ENCODE measurements at regions not wholly inside any gene's neighbourhood (a gene's known extent, or its start where the extent isn't known, plus 50 kb on each side); places are given as distances from the start of the nearest gene placed in this dataset.
"Not testable (repeated sequence)": the region's sequence is repeated elsewhere in the genome, so short reads cannot be mapped to it uniquely, and the experiment has no call there.

DNA sequence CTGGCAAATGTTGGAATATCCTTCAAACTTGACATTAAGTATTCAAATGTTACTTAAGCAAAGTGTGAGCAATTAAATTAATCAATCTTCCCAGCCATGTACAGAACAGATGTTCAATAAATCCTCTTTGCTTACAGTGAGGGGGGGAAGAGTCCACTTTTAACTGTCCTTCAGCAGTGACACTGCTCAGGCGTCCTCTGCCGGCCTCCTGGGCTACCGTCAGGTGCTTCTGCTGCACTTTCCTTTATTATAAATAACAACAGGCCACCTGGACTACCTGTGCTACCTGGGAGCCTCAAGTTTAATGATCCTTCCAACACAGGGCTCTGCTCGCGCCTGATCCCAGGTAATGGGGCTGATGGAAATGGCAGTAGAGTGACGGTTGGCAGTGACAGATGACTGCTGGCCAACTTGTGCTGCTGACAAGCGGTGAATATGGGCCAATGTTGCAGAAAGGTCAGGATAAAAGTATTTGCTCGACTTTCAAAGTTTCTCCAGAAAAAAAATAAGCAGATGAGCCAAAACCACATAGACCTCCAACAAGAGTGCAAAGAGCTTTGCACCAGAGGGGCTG, 460.0 kb upstream of the ZNF507 start:
- DNase-seq (ENCODE audit: low read depth), result no peak

- DNase-seq (ENCODE audit: low read depth), result no peak
Observed at GRCh38 chr19:31890230-31890629, 455.2 kb upstream of the ZNF507 start.

DNA sequence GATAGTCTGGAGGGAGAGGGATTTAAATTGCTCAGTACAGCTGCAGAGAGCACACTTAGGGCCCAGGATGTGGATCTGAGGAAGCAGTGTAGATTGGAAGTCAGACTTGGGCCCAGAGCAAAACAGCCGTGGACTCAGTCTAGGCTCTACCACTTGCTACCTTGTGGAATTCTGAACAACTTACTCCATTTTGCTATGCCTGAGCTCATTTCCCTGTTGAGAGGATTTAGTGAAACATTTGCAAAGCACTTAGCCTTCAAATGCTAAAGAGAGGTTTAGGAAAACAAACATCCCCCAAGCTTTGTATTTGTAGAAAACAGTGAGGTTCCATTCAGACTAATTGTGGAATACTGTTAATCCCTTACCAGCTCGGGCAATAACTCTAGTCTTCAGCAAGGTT, 453.4 kb upstream of the ZNF507 start:
- DNase-seq (ENCODE audit: low read depth), result no peak

DNA sequence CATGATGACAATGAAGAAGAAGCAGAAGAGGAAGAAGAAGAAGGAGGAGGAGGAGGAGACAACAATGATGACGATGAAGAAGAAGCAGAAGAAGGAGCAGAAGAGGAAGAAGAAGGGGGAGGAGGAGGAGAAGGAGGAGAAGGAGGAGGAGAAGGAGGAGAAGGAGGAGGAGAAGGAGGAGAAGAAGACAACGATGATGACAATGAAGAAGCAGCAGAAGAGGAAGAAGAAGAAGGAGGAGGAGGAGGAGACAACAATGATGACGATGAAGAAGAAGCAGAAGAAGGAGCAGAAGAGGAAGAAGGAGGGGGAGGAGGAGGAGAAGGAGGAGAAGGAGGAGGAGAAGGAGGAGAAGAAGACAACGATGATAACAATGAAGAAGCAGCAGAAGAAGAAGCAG, 451.9 kb upstream of the ZNF507 start:
- not testable (repeated sequence) for DNase-seq (ENCODE audit: low read depth)

- no peak for DNase-seq (ENCODE audit: low read depth)
Observed at GRCh38 chr19:31894451-31894850, 451.0 kb upstream of the ZNF507 start.

DNA sequence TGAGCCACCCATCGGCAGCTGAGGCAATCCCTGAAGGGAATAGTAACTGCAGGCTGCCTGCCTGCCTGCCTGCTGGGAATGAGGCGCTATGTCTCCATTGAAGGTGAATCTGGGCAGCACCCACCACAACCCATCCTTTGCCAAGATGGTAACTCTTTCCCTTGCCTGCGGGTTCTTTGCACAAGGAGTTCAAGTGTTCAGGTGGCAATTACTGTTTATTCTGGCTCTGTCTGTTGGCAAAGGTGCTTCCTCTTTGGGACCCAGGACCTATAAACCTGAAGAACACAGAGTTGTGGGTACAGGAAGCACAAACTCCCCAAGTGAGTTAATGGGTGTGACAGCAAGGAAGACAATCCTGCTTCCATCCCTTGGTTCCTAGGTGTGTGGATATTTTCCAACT, 448.1 kb upstream of the ZNF507 start:
- DNase-seq (ENCODE audit: low read depth), result no peak

DNA sequence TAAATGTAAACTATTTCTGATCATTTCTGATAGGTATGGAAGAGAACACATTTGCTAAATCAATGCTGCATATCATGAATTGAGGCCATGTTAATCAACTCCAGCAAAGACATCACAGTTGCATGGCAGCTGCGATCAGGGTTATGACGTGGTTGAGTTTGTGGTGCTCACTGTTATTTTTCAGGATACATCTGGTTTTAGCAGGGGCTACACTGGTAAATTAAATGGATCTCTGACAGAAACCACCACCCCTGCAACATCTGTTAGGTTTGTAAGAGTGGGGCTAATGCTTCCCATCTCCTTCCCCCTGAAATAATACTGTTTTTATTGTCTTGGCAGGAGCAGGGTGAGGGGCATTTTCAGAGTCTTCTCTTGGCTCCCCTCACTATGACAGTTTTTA, 444.4 kb upstream of the ZNF507 start:
- DNase-seq (ENCODE audit: low read depth), result no peak

DNA sequence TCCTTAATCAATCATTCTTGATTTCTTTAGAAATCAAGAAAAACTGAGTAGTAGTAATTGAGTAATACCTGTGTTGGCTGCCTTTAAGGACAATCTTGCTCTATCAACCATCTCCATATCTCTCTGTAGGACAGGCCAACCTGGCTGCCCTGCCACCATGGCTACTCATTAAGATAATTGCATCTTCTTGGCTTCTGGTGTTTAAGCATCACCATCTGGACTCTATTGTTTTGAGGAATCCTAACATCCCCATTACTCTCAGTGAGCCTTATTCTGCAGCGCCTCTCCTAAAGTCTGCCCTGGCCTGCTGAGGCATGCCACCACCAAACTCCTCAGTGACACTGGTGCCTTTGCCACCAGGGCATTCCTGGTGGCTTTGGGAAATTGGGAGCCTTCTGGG, 442.6 kb upstream of the ZNF507 start:
- no peak for DNase-seq (ENCODE audit: low read depth)

DNA sequence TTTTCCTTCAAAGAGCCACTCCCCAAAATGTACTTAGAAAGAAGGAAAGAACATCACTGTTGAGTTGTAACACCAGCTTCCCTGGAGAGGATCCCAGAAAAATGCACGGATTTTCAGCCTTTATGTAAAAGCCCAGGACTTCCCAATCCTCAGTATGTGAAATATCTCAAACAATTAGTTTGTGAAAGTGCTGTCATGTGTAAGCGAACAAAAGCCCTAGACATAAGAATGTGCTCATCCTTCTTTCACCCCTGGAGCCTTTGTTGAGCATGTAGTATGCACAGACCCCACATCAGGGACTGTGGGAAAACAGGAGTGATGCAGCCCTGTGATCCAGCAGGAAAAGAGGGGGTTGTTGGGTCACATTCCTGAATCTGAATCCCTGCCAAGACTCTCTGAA, 441.4 kb upstream of the ZNF507 start:
- DNase-seq (ENCODE audit: low read depth), result no peak

- no peak for DNase-seq (ENCODE audit: low read depth)
Observed at GRCh38 chr19:31906111-31906871, 439.1 kb upstream of the ZNF507 start.

DNA sequence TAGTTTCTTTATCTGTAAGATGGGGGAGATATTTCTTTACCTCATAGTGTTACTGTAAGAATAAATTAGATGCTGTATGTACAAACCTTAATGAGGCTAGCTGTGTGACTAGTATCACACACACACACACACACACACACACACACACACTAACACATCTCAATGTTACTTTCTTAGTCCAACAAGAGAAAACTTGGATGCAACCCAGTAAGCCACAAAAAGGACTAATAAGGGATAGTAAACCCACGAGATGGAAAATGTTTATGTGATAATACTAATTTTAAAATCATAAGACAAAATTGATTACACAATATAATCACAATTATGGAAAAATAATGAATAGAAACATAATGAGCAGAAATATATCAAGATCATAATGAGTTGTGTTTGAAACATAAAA, 437.7 kb upstream of the ZNF507 start:
- DNase-seq (ENCODE audit: low read depth), result no peak

GRCh38 chr19:31908080-31908479, 437.3 kb upstream of the ZNF507 start:
- no peak for DNase-seq (ENCODE audit: low read depth)

- DNase-seq (ENCODE audit: low read depth), result no peak
Observed at GRCh38 chr19:31908496-31909225, 436.7 kb upstream of the ZNF507 start.

DNA sequence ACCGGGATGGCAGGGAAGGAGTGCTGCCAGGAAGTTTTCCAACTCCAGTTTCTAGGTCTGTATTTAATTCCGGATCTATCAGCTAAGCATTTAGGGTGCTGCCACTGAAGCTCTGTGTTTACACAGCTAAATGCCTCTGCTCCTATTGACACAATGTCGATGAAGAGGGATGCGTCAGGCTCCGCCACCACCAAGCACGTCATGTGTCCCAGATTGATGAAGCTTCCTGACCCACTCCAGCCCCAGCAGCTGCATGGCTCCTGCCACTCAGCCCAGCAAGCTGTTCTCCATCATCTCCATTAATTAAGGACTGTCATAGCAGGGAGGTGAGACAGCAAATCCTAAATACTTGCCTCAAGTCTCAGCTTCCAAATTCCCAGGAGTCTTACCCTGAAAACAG, 435.2 kb upstream of the ZNF507 start:
- no peak for DNase-seq (ENCODE audit: low read depth)

GRCh38 chr19:31911577-31911976, 433.8 kb upstream of the ZNF507 start:
- DNase-seq (ENCODE audit: low read depth), result no peak

DNA sequence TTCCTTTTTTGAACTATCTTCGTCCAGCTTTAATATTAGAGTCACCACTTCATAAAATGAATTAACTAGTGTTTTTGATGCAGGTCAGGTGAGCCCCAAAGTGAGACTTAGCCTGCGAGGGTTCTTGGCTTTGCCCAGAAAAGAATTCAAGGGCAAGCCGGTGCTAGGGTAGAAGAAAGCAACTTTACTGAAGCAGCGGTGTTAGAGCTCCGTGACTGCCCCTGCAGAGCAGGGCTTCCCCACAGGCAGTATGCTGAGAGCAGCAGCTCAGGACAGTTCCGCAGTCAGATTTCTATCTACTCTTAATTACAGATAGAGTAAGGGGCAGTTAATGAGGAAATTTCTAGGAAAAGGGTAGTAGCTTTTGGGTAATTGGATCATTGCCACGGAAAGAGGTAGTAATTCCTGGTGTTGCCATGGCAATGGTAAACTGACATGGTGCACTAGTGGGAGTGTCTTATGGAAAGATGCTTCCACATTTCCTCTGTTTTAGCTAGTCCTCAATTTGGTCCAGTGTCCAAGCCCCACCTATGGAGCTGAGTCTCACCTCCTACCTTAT, 432.2 kb upstream of the ZNF507 start:
- DNase-seq (ENCODE audit: low read depth), result no peak

DNA sequence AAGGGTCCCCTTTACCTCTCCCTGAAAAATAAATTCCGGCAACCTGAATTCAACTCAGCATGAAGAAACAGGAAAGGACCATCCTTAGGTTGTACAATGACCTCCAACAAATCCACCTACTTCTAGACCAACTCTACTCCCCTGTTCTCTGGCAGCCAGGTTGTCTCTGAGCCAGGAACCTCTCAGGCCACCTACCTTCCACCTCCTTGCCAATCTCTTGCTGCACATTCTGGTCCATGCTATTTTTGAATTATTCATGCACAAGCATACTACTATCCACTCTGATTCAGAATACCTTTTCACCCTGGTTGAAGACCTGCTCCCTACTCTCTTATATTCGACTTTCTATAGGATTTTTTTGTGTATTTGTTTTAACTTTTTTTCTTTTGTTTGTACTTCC, 415.0 kb upstream of the ZNF507 start:
- DNase-seq (ENCODE audit: low read depth), result no peak

DNA sequence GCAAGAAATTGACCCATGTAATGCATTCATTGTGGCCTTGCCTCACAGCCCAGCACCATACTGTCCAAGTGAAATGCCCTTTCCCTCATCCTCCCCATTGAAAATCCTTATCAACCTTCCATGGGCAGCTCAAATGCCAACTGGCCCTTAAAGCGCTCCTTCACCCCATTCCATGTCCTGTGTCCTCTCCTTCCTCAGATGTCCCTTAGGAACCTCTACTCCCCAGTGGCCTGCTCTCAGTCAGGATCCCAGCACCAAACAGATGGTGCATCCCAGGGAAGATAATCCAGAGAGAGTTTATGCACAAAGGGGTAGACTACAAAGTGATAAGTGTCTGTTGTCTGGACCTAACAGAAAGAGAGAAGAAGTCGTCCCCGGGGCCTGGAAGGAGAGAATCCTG, 407.4 kb upstream of the ZNF507 start:
- DNase-seq (ENCODE audit: low read depth), result no peak

DNA sequence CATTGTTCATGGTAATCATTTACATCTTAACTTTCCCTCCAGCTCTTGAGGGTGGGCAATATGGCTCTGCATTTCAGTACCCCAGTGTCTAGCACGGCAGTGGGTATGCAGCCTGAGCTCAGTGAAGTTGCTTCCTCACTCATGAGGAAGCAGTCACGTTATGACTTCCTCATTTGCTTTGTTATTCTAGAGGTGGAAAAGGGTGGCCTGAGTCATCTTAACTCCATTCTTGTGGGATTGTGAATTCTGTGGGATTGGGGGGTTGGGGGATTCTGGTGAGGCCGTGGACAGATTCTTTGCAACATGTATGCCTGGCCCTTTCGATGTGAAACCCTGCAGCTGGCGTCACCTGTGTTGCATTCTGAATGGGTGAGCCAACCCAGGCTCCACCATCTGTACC, 406.7 kb upstream of the ZNF507 start:
- DNase-seq (ENCODE audit: low read depth), result no peak

DNA sequence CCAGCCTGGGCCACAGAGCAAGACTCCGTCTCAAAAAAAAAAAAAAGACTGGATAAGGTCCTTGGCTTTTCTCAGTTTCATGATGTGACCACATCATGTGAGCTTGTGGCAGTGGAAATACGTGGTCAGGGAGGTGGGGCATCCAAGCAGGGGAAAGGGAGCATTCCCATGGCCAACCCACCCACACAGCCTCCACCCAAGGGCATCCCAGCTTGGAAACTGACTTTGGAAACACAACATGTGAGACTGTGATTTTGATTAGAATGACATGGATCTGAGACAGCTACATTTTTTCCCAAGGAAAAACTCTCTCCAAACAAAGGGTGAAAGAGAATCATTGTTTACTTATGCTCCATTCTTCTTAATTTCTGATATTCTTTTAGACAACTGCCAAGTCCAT, 405.0 kb upstream of the ZNF507 start:
- no peak for DNase-seq (ENCODE audit: low read depth)

- DNase-seq (ENCODE audit: low read depth), result no peak
Observed at GRCh38 chr19:31943191-31943661, 402.2 kb upstream of the ZNF507 start.

DNA sequence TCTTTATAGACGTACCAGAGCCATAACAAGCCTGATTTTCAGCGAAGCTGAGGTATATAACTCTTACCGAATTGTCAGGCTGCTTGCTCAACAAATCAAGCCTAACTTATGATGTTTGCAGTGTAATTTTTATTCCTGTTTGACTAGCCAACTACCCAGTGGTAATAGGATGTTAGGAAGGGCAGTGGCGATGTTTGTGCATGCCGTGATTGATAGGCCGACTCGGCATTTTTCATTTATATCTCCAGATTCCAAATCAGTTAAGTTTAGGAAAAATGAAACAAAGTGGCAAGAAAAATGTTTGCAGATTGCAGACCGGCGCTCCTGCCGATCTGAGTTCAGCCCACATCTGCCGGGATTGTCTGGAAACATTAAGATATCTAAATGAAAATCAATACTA, 401.6 kb upstream of the ZNF507 start:
- no peak for DNase-seq (ENCODE audit: low read depth)

- no peak for DNase-seq (ENCODE audit: low read depth)
Observed at GRCh38 chr19:31944326-31944725, 401.1 kb upstream of the ZNF507 start.

Data from renal cortical epithelial cell (primary cell).